ENCODE measurements at regions not wholly inside any gene's neighbourhood (a gene's known extent, or its start where the extent isn't known, plus 50 kb on each side); places are given as distances from the start of the nearest gene placed in this dataset.
A peak's percentile ranks its signal among the peaks of the same experiment; 100 is the strongest.
"Not testable (repeated sequence)": the region's sequence is repeated elsewhere in the genome, so short reads cannot be mapped to it uniquely, and the experiment has no call there.

- no peak for DNase-seq
Observed at GRCh38 chr3:193909387-193909786, 226.6 kb upstream of the HES1 start.

DNA sequence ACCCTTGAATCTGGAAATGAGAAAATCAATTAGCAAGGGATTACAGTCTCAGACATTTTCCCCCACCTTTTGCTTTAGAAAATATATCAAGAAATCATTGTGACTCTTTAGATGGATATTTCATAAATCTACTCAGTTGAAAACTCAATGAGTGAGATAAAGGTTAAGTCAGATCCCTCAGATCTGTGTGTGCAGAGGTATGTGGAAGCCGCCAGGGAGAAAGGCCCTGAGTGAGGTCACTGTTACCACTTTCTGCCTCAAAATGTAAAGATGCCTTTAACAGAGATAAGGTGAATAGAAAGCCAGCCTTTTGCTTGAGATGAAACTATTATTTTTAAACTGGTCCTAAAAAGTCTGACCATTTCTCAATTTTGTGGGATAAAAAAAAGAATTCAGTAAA lies 225.6 kb upstream of the HES1 start:
- DNase-seq: no peak

GRCh38 chr3:193910886-193911738 lies 224.8 kb upstream of the HES1 start:
- DNase-seq: no peak

DNA sequence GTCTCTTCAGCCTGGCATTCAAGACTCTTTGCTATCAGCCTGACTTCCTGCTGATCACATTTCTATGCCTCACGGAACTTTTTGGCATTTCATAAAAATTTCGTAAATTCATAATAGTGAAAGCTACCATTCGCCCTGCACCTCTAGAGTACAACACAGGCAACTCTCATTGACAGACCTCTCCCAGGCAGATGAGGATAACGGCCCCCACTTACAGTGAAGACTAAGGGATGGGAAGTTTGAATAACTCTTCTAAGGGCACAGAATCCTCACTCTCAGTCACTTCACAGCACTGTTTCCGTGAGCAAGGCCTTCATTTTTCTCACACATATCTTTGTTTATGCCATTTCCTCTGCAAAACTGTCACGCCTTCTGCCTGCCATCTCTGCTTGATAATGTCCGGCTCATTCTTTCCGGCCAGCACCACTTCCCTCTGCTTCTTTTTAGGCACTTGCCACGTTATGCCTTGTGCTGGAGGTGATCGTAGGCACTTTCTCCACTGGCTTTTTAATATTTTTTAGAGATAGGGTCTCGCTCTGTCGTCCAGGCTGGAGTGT lies 224.1 kb upstream of the HES1 start:
- DNase-seq: no peak

GRCh38 chr3:193912621-193913178 lies 223.2 kb upstream of the HES1 start:
- no peak for DNase-seq

- DNase-seq: no peak
Observed at GRCh38 chr3:193914602-193915001, 221.3 kb upstream of the HES1 start.

GRCh38 chr3:193915099-193915498 lies 220.8 kb upstream of the HES1 start:
- no peak for DNase-seq

GRCh38 chr3:193915613-193916012 lies 220.3 kb upstream of the HES1 start:
- no peak for DNase-seq

DNA sequence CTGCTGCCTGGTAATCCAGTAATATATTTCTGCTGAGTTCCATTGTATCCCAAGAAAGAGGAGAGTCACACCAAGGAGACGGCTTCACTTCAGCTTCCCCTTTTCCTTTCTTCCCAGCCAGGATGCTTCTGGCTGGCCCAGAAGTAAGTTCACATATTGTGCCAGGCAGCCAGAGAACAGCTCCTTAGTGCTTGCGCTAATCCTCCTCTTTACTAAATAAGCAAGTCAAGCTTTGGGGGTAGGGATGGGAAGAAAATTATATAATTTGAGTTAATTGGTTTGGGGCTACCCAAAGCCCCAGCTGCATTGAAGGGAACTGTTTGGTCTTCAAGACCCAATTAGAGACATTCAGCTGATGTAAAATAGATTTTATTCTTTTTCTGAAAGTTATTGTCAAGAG lies 218.8 kb upstream of the HES1 start:
- no peak for DNase-seq

DNA sequence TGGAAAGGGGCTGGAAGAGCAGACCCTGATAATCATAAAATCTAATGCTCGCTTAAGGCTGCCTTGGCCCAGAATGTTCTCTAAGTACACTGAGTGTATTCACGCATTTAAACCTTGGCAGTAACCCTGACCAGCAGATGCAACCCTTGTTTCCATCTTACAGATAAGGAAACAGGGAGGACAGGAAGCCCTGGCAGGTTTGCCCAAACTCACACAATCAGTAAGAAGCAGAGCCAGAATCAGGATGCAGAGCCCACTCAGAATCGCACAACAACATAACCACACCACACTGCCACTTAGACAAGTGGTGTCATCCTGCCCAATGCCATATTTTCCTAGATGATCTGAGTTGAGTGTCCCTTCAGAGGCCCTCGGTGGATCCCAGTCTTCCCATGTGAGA lies 214.5 kb upstream of the HES1 start:
- DNase-seq: no peak

DNA sequence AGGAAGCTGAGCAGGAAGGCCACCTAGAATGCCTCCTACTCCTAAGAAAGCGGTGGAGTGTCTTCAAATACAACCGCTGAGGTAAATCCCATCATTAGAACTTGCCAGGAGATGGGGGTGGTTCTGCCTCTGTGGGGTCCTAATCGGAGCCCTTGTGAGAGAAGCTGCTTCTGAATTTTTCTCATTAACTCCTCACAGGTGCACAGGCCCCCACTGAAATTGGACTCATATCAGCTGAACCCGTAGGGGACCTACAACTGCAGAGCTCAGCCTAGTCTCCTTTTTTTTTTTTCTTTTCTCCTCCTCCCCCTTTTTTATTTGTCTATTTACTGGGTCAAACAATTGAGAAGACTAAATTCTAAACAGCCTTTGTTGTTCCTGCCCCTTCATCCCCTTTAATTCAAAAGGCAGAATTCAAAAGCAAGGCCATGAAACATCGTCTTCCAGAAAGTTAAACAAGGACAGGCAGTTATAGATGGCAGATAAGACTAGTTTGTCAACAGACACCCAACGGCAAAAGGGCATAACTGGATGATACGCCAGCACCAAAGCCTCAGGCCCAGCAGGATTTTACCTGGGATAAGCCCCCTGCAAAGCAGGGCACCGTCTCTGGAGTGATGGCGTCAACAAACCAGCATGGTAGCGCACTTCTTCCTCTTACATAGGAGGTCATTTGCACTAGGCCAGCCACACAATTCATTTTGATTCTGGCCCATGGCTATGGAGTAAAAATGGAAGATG lies 213.7 kb upstream of the HES1 start:
- DNase-seq: peak in 1 of 2 experiments; percentile 19

DNA sequence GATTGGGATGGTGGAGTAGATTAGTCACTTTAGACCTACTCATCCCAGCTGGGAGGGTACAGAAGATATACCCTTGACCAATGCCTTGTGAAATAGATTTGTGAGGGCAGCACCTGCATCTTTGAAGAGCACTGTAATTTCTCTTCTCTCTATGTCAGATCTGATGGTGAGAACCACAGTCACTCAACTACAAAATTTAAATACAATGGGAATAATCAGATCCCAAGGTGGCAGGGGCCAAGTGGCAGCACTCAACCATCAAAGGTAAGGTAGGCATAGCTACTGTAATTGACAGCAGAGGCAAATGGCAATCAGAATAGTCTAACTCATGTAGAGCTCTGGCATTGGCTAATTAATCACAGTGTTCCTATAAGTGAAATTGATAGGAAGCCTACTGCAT lies 212.0 kb upstream of the HES1 start:
- not testable (repeated sequence) for DNase-seq

GRCh38 chr3:193926071-193926470 lies 209.9 kb upstream of the HES1 start:
- not testable (repeated sequence) for DNase-seq

GRCh38 chr3:193927413-193928206 lies 208.3 kb upstream of the HES1 start:
- DNase-seq: not testable (repeated sequence)

GRCh38 chr3:193928354-193929209 lies 207.4 kb upstream of the HES1 start:
- DNase-seq: no peak

- no peak for DNase-seq
Observed at GRCh38 chr3:193929373-193929772, 206.6 kb upstream of the HES1 start.

DNA sequence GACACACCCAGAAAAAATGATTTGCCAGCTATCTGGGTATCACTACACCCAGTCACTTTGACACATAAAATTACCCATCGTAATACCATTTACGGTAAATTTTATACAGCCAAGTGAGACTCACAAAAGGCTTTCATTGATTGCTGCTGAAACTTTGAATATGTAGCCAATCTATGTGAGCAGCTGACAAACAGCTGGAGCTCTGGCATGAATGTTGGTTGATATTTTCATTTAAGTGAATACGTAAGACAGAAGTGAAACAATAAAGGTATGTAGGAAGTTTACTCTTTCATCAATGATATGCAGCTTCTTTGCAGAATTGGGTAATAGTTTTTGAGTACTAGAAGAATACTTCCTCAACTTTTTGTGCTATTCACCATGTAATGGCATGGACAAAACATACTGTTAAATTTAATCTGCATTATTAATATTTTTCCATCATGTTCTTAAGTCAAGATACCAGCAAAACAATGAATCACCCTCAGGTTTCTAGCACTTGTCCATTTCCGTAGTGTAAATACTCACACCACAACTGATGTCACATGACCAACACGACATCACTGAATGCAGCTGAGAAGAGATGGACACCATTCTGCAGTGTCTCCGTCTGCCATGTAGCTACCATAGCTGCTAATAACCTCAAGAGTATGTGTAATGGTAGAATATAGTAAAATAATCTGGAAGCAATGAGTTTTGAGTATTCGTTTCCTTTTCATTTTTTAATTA lies 205.9 kb upstream of the HES1 start:
- DNase-seq: no peak

DNA sequence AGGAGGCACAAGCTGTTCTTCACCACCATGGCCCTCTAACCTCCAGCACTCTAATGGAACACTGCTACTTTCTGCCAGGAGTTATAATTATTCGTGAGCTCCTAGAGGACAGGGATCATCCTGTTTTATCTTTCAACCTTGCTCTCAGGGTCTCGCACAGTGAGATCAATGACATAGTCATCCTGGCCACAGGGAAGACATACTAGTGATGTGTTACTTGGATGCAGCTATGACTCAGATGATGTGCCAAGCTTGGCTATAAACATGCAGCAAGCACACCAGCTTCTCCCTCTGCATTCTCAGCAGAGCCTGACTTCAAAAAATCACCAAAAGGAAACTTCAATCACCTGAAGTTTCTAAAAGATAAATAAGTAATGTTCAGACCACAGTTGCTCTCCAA lies 203.8 kb upstream of the HES1 start:
- DNase-seq: no peak

DNA sequence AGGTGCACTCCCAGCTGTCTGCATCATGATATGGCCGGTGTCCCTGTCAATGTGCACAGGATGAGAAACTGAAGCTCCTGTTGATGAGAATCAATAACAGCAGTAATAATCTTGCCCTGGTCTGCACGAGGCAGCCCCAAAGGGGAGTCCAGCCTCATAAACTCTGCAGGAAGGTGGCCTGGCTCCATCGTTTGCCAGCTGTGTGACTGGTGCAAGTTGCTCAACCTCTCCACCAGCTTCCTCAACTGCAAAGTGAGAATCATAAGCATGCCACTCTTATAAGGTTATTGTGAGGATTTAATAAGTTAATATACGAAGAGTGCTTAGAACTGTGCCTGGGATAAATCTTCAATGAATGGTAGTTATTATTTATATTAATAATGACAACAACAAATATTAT lies 203.4 kb upstream of the HES1 start:
- DNase-seq: no peak

GRCh38 chr3:193933451-193933850 lies 202.5 kb upstream of the HES1 start:
- DNase-seq: no peak

DNA sequence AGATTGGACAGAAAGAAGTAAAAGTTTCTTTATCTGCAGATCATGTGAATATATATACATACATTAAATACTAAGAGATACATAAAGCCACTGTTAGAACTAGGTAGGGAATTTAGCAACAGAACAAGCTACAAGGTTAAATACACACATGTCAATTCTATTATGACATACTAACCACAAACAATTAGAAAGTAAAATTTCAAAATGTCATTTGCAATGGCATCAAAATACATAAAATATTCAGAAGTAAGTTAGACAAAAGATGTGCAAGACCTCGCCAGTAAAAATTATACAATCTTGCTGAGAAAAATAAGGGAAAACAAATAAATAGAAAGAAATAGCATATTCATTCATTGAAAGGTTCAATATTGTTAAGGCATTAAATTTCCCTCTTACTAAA lies 200.0 kb upstream of the HES1 start:
- no peak for DNase-seq
